HG03565 (cell line): ENCODE measurements at regions not wholly inside any gene's neighbourhood (a gene's known extent, or its start where the extent isn't known, plus 50 kb on each side); places are given as distances from the start of the nearest gene placed in this dataset.
"Not testable (repeated sequence)": the region's sequence is repeated elsewhere in the genome, so short reads cannot be mapped to it uniquely, and the experiment has no call there.

Experiments used
- ATAC-seq: cut with Tn5 transposase; IDR thresholded peaks from one replicate; pipeline ENCODE4 v1.9.1; 2021; ENCODE audit warnings: mild to moderate bottlenecking, moderate library complexity; ENCODE audit not compliant: unreplicated experiment

DNA sequence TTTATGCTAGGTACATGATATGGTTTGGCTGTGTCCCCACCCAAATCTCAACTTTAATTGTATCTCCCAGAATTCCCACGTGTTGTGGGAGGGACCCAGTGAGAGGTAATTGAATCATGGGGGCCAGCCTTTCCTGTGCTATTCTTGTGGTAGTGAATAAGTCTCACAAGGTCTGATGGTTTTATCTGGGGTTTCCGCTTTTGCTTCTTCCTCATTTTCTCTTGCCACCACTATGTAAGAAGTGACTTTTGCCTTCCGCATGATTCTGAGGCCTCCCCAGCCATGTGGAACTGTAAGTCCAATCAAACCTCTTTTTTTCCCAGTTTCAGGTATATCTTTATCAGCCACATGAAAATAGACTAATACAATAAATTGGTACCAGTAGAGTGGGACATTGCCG, 106.2 kb upstream of the UNC5B start:
- not testable (repeated sequence) for ATAC-seq

DNA sequence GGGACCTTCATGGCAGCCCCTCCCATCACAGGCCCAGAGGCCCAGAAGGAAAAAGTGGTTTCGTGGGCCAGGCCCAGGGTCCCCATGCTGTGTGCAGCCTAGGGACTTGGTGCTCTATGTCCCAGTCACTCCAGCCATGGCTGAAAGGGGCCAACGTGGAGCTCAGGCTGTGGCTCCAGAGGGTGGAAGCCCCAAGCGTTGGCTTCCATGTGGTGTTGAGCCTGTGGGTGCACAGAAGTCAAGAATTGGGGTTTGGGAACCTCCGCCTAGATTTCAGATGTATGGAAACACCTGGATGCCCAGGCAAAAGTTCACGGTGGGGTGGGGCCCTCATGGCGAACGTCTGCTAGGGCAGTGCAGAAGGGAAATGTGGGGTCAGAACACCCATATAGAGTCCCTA, 105.3 kb upstream of the UNC5B start:
- ATAC-seq, result not testable (repeated sequence)

- ATAC-seq, result not testable (repeated sequence)
These were observed 104.3 kb upstream of the UNC5B start for GRCh38 chr10:71108042-71108441.

DNA sequence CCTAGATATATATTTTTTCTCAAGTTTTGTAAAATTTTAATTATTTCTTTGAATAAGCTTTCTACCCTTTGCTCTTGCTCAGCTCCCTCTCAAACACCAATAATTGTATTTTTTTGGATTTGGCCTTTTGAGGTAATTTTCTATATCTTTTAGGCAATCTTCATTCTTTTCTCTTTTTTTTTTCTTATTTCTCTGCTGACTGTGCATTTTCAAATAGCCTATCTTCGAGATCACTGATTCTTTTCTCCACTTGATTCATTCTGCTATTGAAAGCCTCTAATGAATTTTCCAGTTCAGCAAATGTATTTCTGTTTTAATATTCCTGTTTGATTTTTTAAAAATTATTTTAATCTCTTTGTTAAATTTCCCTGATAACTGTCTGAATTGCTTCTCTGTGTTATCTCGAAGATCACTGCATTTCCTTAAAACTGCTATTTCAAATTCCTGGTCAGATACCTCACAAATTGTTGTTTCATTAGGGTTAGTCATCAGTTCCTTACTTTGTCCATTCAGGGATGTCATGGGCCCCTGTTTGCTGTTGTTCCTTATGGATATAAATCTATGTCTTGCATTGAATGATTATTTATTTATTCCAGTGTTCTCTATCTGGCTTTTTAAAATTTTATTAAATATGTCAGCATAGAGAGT, 100.1 kb upstream of the UNC5B start:
- no peak for ATAC-seq

GRCh38 chr10:71116426-71116825, 95.9 kb upstream of the UNC5B start:
- ATAC-seq, result no peak

- not testable (repeated sequence) for ATAC-seq
These were observed 94.8 kb upstream of the UNC5B start for GRCh38 chr10:71117589-71117988.

- no peak for ATAC-seq
These were observed 89.3 kb upstream of the UNC5B start for GRCh38 chr10:71123023-71123422.

DNA sequence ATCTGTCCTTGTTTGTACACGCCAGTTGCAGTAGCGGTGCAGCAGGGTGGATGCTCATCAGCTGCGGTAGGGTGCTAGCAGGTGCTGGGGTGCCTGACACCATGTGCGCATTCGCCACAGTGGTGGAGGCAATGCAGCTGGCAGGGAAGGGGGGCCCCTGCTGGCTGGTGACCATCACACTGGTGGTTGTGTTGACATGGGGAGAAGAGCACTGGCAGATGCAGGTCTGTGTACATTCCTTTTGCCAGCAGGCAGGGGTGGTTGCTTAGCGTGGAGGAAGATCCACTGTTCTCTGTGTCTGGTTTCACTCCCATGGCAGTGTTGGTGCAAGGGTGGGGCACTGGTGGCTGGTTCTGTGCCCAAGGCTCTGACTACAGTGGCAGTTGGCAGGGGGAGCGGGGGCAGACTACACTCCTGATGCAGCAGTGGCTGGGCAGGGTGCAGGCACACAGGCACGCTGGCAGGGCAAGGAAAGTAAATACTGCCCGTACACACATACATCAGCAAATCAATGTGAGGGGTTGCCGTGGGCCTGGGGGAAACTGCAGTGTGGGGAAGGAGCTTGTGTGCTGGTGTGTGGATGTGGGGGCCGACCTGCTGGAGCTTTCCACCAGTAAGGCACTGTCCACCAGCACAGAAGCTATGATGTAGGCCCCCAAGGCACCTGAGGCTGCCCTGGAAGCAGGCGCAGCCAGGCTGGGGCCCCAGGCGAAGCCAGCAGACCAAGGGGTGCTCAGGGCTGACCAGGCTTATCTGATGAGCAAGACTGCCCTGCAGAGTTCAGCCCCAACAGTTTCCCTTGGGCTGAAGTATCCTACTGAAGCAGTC, 87.2 kb upstream of the UNC5B start:
- ATAC-seq, result no peak

DNA sequence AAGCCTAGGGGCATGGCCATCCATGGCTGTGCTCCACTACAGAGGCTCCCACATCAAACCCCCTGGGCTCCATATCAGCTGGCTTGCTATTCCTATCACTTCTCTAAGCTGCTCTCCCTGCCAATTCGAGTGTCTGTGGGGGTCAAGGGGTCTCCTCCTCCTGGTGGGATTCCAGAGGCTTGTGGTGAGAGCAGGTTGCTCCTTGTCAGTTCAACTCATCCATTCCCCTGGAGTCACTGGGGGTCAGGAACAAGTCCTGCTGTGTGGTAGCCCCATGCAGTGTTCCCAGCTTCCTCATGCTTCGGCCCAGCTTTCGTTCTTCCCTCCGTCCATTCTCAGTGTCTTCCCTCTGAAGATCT, 86.6 kb upstream of the UNC5B start:
- no peak for ATAC-seq

DNA sequence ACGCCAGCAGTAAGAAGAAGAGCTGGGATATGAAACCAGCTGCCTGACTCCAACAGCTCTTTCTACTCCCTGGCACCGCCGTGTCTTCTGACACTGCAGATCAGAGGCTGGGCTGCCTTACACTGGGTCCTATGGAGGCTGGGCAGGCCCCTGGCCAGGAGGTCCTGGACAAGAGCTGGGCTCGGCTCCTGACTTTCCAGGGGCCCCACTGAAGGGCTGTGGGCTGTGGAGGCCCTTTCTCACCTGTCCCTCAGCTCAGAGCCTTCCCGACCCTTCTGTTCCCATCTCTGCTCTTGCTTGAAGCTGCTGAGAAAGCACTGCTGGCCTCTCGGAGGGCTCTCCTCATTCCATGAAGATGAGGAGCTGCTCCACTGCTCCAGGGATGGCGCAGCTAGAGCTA, 85.9 kb upstream of the UNC5B start:
- no peak for ATAC-seq

DNA sequence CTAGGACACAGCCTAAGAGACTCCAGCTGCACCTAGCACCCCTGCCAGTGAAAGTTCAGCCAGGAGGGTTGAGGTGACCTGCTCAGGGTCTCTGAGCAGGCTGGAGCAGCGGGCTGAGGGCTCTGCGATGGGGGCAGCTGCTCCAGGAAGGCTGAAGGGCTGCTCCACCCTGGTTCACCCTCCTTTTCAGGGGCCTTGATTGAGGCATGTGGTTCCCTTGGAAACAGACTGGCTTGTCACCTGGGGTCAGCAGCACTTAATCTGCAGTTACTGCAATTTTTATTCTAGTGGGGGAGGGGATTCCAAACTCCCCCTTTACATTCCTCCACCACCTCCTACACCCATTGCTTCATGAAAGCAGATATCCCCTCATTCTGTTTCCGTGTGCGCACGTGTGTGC, 85.3 kb upstream of the UNC5B start:
- ATAC-seq, result no peak

- ATAC-seq, result no peak
These were observed 84.6 kb upstream of the UNC5B start for GRCh38 chr10:71127773-71128172.

- ATAC-seq, result no peak
These were observed 83.9 kb upstream of the UNC5B start for GRCh38 chr10:71128311-71128980.

GRCh38 chr10:71131096-71131495, 81.3 kb upstream of the UNC5B start:
- no peak for ATAC-seq

GRCh38 chr10:71131508-71132088, 80.8 kb upstream of the UNC5B start:
- no peak for ATAC-seq

DNA sequence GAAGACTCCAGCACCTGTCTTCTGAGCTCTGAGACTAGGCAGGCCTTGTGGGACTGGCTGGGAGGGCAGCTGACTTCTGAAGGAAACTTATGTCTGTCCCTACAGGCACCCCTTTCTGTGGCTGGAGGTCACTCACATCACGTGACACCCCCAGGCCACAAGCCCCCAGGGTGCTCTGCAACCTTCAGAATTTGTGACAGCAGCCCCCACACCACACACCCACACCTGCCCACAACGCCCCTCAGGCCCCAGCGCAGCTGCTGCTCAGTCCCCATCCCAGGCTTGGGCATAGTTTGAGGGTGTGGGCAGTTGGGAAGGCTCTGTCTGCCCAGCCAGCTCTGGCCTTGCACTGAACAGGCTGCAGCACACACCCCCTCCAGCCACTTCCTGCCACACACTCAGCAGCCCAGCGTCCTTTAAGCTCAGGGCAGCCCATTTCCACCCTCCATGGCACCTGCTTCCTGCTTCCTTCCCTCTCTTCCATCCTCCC, 80.0 kb upstream of the UNC5B start:
- ATAC-seq, result no peak

DNA sequence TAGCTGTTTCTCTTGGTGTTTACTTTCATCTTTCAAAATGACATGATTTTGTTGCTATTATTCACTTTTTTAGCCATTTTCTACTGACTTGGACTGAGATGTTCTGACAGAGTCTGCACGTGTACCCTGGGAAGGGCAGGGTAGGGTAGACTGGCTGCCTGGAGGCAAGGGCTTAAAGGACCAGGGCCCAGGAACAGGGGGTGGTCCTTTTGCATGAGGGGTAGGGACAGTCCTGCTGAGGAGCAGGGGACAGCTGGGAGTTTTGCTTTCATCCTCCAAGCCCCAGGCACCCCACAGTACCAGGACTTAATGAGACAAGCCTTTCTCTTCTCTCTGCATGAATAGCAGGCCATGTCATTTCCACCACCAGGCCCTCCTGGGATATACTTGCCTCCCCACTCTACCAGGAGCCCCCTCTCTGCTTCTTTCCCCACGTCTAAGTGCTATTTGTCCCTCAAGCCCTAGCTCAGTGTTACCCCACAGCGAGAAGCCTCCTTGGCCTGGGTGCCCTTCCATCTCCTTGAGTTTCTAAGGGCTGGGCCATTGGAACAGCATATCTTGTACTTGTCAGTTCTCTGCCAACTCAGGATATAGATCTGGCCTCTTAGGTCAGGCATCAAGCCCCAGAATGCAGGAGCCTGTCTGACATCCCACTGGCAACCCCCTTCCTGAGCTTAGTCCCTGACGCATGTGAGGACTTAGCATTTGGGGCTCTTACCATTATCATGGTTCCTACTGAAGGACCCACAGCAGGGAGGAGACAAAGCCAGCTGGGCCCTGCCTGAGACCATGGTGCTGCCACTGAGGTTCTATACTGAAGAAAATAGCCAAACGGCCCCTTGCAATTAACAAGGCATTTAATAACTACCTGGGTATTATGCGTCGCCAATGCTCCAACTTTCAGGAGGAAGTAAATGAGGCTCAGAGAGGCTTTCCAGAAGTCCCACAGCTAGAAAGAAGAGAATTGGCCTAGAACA, 78.4 kb upstream of the UNC5B start:
- ATAC-seq, result no peak

GRCh38 chr10:71134732-71135211, 77.6 kb upstream of the UNC5B start:
- no peak for ATAC-seq

DNA sequence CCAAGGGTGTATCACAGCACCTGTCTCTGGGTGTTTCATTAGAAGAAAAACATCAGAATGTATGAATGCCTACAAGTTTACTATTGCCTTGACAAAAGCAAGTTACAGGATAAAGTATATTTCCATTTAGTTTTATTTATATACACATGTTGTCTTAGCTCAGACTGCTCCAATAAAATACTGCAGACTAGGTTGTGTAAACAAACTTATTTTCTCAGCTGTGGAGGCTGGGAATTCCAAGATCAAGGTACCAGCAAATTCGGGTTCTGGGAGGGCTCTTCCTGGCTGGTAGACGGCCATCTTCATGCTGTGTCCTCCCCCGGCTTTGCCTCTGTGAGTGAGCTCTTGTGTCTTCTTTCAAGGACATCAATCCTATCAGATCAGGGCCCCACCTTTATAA, 77.1 kb upstream of the UNC5B start:
- no peak for ATAC-seq

GRCh38 chr10:71136036-71136721, 76.2 kb upstream of the UNC5B start:
- no peak for ATAC-seq
